ENCODE measurements at regions not wholly inside any gene's neighbourhood (a gene's known extent, or its start where the extent isn't known, plus 50 kb on each side); places are given as distances from the start of the nearest gene placed in this dataset.

DNA sequence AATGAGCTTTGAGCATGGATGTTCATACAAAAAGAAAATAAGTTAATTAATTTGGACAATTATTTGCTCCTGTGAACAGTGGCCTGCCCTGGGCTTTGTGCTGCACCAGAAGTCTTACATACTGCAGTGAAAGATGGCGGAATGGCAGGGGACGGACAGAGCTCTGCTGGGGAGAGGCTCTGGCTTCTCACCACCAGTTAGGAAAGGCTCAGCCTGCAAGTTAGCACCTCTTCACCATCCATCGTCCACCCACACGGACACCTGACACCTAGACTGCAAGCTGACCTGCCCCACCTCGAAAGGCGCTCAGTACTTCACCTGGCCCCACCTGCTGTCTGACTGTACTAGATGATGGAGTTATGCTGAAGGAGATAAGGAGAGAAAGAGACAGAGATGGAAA, 203.9 kb upstream of the IRS2 start:
- Histone ChIP-seq H3K36me3 (ENCODE audit: control insufficient read depth in 2 of 4, insufficient read depth in 4 of 4, low read length in 3 of 4) (no peaks in the 10 kb centered on the region), H3K14ac (ENCODE audit: insufficient read length) (no peak overlapping the region), H3K23ac (ENCODE audit: insufficient read length) (no peak overlapping the region), H3K4ac (replicated peaks; ENCODE audit: insufficient read length, low read depth, low read length) (no peak overlapping the region), H3K4me1 (replicated peaks in 1 of 4; ENCODE audit: control insufficient read depth in 3 of 4, insufficient read depth in 4 of 4, low read length in 3 of 4) (no peaks in the 10 kb centered on the region), H2BK5ac (ENCODE audit: low read depth, low read length) (no peak overlapping the region), H2AFZ (ENCODE audit: low read length) (no peak overlapping the region; the same call in 1 of the 2 replicates), H3K79me2 (ENCODE audit: control insufficient read depth in 1 of 2, insufficient read depth in 2 of 2, low read length in 2 of 2) (no peaks in the 10 kb centered on the region), H3K18ac (ENCODE audit: extremely low read depth, low read length) (no peak overlapping the region), H2AK5ac (ENCODE audit: low read depth, low read length) (no peak overlapping the region), H3K9ac (replicated peaks in 1 of 4; ENCODE audit: extremely low read depth in 1 of 4, low read depth in 3 of 4, low read length in 3 of 4) (no peak overlapping the region), H4K20me1 (replicated peaks in 1 of 2; ENCODE audit: control insufficient read depth in 1 of 2, insufficient read depth in 2 of 2, low read length in 2 of 2) (no peaks in the 10 kb centered on the region), H3K4me3 (ENCODE audit: extremely low read depth in 1 of 4, insufficient read depth in 2 of 4, low read depth in 3 of 4, low read length in 4 of 4) (no peak overlapping the region), H4K8ac (ENCODE audit: extremely low read depth, insufficient read depth, low read length) (no peak overlapping the region), H2BK15ac (ENCODE audit: low read length) (no peak overlapping the region), H3K79me1 (ENCODE audit: low read depth, low read length) (no peaks in the 10 kb centered on the region), H2BK12ac (ENCODE audit: low read depth, low read length) (no peak overlapping the region), H3K23me2 (ENCODE audit: low read depth, low read length) (no peaks in the 10 kb centered on the region; the same call in 1 of the 2 replicates), H3K27me3 (replicated peaks in 1 of 4; ENCODE audit: control insufficient read depth in 3 of 4, extremely low read depth in 1 of 4, insufficient read depth in 3 of 4, low read length in 3 of 4) (no peaks in the 10 kb centered on the region), H4K91ac (replicated peaks; ENCODE audit: insufficient read length, low read length) (no peak overlapping the region), H3K56ac (replicated peaks; ENCODE audit: insufficient read length, low read depth, low read length) (no peak overlapping the region), H3K4me2 (ENCODE audit: insufficient read depth in 1 of 2, low read depth in 2 of 2, low read length in 2 of 2) (no peak overlapping the region), H2BK120ac (replicated peaks; ENCODE audit: low read depth, low read length) (no peak overlapping the region), H4K5ac (ENCODE audit: insufficient read length, low read depth, low read length) (no peak overlapping the region), H2BK20ac (ENCODE audit: low read length) (no peak overlapping the region), H3K9me3 (ENCODE audit: insufficient read depth in 2 of 2, low read depth in 1 of 2, low read length in 1 of 2) (peaks cover 0 to 2% of the 10 kb centered on the region in 2 experiments; a peak in 2 of 4 replicates), H3K27ac (ENCODE audit: low read depth, low read length) (no peak overlapping the region)
- FAIRE-seq (no peak), DNase-seq (ENCODE audit: low read depth in 1 of 2, low spot score in 2 of 2) (no peak)
- CTCF ChIA-PET (ENCODE audit: partially characterized antibody), result interaction anchor here (1.0 to 1.1 kb wide), 2 partner anchors 9 to 71 kb away, joined by 3 to 4 read pairs; no protein-coding TSS in a partner anchor
- POLR2A ChIA-PET (ENCODE audit: partially characterized antibody), result no interaction called here
- WGBS, 2 experiments (ENCODE audit: extremely low coverage in 1 of 2, insufficient coverage in 1 of 2, insufficient read length in 1 of 2, insufficient replicate concordance in 2 of 2, low coverage in 1 of 2, low lambda C conversion rate in 2 of 2, missing lambda C conversion rate in 1 of 2), result 92% methylated on average over 6 of the region's 6 CpGs; no CpG with 5 or more reads in 1 of the 2 experiments
- TF ChIP-seq, protein P1, sequence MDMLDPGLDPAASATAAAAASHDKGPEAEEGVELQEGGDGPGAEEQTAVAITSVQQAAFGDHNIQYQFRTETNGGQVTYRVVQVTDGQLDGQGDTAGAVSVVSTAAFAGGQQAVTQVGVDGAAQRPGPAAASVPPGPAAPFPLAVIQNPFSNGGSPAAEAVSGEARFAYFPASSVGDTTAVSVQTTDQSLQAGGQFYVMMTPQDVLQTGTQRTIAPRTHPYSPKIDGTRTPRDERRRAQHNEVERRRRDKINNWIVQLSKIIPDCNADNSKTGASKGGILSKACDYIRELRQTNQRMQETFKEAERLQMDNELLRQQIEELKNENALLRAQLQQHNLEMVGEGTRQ (IDR thresholded peaks at IDR 0.05; ENCODE audit: low read length), result no peak
- TF ChIP-seq RAD21 (IDR thresholded peaks at IDR 0.05 in 1 of 2, conservative IDR thresholded peaks at IDR 0.05 in 1 of 2; ENCODE audit: low read depth in 2 of 2, low read length in 2 of 2), result no peak
- TF ChIP-seq CHD1 (IDR thresholded peaks at IDR 0.05; ENCODE audit: low read depth, low read length), result no peak
- no peak for TF ChIP-seq JUND (IDR thresholded peaks at IDR 0.05; ENCODE audit: low read length)
- TF ChIP-seq RNF2 (IDR thresholded peaks at IDR 0.05; ENCODE audit: borderline replicate concordance, low read depth, low read length, missing control alignments, poor library complexity, severe bottlenecking), result no peak

Data from H1 (cell line).